HG02763 (cell line): ENCODE measurements at regions not wholly inside any gene's neighbourhood (a gene's known extent, or its start where the extent isn't known, plus 50 kb on each side); places are given as distances from the start of the nearest gene placed in this dataset.

Experiments
- ATAC-seq: cut with Tn5 transposase; IDR thresholded peaks from one replicate; pipeline ENCODE4 v1.9.1; 2021; ENCODE audit warnings: mild to moderate bottlenecking, moderate library complexity; ENCODE audit not compliant: unreplicated experiment

DNA sequence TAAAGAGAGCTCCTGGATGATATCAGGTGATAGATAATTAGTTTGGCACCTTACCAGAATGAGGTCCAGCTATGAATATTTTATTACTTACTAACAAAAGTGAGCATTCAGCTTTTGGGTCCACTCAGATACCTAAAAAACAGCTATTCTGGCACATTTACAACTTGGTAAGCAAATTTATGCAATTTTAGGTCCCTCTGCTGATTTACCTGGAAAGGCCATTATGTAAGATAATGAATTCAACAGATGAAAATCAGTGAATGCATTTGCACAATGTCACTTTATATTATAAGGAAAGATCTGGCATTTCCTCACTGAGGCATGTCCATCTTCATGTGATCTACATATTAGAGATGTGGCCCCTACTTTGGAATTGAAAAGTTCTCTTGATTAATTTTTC, 517.0 kb downstream of the SPRY1 start:
- no peak for ATAC-seq

DNA sequence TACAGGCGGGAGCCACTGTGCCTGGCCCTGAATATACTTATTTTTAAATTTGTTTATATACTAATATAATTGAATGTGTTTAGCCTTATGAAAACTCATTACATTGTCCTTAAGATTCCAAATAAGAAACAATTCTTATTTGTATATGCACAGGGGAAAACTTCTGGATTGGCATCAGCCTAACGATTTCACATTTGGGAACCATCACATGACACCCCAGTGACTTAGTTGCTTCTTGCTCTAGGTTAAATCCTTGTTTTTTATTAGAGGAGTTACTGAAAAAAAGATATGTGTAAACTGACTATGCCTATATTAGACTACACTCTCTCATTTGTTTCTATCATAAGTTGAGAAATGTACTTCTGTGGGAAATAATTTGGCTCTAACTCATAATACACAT, 520.2 kb downstream of the SPRY1 start:
- no peak for ATAC-seq

DNA sequence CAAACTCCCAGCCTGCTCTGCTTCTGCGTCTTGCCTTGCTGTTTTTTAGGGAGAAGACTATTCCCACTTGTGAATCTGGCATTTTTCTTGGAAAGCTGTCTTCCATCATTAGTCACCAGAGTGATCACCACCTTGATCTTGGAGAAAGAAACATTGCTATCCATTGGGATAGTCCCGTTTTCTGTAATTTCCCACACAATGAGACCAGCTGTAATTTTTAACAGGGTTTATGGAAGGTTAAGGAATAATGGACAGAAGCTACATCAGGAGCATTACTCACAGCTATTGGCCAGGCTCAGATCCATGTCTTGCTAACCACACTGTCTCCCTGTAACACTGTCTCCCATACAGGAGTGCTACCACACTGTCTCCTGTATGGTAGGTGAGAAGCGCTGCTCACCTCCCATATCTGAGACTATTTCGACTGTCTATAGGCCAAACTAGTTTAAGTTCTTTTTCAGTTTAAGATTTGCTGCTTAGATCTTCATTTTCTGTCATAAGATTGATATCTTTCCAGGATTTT, 523.0 kb downstream of the SPRY1 start:
- ATAC-seq = no peak

DNA sequence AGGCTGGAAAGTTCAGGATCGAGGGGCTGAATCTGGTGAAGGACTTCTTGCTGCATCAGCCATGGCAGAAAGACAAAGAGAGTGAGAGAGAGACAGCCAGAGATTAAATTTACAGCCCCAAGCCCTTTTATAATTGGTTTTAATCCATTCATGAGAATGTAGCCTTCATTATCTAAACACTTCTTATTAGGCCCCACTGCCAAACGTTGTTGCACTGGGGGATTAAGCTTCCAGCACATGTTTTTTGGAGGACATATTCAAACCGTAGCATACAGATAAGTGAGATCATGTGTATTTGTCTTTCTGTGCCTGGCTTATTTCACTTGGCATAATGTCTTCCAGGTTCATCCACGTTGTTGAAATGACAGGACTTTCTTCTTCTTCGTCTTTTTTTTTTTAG, 524.7 kb downstream of the SPRY1 start:
- no peak for ATAC-seq

DNA sequence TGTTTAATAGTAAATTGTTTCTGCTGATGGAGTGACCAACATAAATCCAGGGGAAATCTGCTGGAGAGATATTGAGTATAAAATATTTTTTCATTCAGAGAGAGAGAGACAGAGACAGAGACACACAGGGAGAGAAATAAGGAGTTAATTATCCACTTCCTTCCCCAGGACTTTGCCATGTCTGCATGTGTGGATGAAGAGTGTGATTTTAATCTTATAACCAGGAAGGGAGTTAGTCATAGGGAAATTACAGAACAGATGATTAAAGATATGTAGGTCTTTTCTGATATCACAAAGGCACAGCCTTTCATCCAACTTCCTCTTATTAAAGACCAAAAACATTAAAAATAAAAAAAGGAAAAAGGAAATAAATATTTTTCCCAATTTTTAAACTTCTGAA, 526.3 kb downstream of the SPRY1 start:
- ATAC-seq = no peak

DNA sequence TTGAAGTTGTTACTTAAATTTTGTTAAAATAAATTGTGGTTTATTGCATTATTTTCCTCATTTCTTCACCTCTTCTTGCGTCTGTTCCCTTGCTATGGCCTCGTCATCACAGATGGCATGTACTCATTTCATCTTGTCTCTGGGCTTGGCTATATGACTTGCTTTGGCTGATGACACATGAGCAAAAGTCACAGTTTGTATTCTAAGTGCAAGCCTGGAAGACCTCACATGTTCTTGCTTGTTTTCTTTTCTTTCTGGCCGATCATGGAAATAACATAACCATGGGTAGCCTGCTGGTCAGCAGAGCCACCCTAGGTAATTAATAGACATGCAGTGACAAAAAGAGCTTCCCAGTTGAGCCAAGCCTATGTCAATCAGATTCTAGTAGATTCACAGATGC, 527.9 kb downstream of the SPRY1 start:
- no peak for ATAC-seq

DNA sequence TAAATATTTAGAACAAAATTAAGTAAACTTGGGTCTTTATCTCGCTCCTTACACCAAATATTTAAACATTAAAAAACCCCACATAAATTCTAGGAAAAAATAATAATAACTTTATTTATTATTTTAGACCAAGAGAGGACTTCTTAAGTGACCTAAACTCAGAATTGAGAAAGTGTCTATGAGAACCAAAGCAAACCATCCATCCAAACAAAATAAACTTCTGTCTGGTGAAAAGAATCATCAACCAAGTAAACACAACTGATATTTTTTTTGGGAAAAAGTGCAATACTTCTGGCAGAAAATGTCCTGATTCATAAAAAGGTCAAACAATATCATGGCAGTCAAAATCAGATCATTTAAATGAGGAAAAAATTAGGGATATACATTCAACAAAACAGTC, 533.0 kb downstream of the SPRY1 start:
- ATAC-seq = no peak

DNA sequence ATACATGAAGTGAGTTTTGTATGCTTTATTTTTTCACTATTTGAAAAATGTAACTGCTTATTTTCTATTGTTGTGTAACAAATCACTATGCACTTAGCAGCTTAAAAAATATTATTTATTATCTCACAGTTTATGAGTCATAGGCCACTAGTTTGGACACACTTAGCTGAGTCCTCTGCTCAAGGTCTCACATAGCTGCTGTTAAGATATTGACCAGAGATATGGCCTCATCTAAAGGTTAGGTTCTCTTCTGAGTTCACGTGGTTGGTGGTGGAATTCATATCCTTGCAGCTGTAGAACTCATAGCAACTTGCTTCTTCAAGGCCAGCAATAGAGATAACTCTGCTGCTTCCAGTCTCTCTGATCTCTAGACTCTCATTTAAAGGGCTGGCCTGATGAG, 534.4 kb downstream of the SPRY1 start:
- ATAC-seq = no peak

DNA sequence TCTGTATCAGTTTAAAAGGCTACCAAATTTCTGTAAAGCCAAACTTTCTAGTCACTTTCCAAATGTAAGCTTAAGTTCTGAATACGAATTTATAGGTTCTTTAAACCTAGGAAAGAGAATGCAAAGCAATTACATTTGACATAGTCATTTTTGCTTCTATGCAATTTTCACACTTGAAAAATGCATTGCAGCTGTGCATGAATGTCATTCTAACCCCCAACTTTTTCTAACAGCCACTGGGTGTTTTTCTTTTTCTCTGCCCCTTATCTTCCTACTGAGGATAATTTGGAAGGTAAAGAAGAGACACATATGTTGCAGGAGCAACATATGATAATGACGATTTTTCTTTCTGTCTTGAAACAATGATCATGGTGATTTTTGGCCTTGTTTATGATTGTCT, 537.5 kb downstream of the SPRY1 start:
- ATAC-seq = no peak

DNA sequence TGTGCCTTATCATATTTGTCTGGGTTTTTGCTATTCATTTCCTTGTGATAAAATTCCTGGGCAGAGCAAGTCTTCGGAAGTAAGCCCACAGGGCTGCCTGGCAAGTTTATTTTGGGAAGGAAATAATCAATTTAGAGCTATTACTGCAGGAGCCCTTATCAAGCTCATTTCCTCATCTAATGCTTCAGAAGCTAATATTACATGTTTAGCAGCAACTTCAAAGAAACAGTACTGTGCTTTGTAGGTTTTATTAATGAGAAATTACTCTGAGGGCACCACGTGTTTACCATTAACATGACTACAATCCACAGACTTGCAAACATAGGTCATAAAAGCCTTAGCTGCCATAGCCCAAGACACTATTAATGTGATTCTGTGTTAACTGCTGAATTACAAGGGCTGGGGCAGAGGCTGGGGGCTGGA, 540.0 kb downstream of the SPRY1 start:
- no peak for ATAC-seq

DNA sequence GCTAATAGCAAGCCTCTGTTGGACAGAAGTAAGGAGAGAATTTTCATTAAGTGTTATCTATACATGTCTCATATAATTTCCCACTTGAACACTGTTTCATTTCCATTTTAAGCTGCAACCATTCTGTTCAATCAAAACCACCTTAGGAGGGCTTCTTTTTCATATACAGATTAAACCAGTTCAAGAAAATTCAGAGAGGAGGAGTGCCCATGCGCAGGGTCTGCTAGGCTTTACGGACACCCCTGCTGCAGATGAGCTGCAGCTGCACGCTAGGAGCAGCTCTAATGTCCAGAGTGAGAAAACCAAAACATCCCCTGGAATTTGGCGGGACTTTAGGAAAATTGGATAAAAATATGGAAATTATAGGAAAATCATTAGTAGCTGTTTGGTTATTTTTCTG, 541.0 kb downstream of the SPRY1 start:
- no peak for ATAC-seq

DNA sequence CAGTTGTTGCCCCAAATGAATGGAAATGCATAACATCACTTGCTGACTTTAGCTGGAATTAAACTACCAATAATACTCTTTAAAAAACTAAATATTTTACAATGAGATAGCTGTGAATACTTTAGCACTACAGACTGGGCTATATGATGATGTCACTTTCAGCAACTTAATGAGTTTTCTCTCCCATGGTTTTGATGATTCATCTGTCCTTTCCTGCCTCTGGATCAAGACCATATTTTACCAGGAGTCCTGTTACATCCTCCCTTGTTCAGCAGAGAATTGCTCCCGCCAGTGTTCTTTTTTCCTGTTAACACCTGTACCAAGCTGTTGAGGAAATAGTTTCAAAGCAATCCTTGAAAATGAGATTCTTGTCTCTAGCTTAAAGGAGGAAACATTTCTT, 543.0 kb downstream of the SPRY1 start:
- ATAC-seq = no peak

DNA sequence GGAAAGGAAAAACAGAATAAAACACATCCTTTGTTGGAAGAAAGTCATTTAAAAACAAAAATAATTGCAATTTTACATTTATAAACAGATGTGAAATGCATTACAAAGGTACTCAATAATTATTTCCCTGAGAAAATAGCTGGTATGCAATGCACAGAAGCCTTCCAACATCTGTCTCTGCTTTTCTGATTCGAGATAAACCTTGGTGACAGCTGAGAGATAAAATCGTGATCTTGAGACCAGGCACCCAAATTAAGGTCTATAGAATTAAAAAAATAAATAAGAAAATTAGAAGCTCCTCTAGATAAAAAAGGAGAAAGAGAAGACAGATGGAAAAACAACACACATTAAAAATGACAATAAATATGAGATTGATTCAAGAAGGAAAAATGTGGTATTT, 544.0 kb downstream of the SPRY1 start:
- ATAC-seq = no peak

DNA sequence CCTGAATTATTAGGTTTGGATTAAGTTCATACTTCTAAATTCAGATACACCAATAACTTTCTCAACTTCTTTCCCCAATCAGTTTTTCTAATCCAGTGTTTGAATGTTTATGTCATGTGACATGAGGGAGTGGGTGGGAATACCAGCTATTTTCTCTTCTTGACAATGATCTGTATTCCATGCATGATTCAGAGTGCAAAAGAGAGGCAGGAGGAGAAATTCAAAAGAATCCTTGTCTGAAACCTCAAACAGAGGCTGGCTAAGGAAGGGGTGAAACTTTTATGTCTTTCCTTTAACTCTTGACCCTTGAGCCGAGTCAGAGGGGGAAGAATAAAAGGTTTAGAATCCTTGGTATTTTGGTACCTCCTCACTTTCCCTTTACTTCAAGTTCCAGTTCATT, 544.7 kb downstream of the SPRY1 start:
- no peak for ATAC-seq

DNA sequence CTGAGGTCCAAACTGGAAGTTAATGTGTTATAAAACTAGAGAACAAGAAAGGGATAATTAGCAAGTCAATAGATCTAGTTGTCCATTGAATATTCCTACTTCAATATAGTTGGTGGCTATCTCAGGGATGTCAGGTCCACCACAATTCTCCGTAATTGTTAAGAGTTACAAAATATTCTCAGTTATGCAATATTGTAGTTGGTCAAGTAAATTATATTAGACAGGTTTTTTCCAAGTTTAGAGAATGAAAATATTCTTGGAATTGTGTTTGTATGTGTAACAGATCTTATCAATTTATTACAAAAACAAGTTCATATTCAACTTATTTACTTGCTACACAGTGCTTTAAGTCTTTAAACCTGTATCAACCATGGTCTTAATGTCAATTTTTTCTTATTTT, 547.4 kb downstream of the SPRY1 start:
- no peak for ATAC-seq

DNA sequence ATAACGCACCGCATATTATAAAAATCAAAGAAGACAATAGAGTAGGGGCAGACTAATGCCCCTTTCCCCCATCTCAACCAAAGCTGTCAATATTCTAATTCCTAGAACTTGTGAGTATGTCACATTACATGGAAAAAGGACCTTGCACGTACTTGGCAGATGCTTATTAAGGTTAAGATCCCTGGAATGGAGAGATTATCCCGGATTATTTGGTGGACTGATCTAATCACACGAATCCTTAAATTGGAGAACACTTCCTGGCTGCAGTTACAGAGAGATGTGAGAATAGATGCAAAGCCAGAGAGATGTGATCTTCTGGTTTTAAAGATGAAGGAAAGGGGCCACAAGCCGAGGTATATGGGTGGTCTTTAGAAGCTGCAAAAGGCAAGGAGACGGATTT, 548.7 kb downstream of the SPRY1 start:
- no peak for ATAC-seq

DNA sequence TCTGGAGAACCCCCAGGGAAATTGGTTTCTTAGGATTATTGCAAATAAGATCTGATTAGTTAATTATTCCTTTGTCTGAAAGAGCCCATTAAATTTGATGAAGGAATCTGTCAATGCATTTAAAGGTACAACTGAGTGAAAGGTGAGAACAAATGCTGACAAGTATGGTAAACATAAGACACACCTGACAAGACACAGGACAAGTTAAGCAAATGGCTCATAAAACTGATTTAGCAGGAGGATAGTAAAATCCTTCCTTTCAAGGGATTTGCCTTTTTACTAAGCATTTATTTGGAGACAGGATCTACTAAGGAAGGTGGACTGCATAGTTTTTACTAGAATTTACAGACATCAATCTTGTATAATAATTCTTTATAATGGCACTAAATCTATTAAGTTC, 553.9 kb downstream of the SPRY1 start:
- no peak for ATAC-seq

DNA sequence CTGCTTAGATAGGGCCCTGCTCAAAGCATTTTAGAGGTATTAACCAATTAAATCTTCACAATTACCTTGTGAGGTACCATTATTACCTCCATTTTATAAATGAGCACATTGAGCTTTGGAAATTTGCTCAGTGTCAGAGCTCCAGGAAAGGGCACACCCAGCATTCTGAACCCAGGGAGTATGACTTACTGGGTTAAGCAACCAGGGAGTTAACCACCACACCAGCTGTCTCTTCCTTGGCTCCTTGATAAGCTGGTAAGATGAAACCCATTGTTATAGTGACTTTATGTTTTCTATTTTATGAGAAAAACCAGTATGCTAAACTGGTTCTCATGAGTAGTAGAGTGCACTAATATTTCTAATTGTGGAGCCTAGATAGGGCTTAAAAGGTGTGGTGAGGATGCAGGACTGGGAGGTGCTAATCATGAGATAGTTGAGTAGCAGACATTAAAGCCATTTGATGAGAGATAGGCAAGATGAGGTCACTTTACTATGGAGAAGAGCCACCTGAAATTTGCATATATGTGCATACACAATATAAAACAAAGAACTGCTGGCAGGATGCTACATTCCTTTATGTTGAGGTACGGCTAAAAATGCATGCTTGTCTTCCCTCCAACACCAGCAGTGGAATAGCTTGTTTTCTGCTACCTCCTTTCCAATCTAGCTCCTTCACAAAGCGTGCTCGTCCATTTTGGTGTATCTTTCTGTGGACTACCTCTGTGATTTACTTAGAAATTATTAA, 556.1 kb downstream of the SPRY1 start:
- no peak for ATAC-seq

DNA sequence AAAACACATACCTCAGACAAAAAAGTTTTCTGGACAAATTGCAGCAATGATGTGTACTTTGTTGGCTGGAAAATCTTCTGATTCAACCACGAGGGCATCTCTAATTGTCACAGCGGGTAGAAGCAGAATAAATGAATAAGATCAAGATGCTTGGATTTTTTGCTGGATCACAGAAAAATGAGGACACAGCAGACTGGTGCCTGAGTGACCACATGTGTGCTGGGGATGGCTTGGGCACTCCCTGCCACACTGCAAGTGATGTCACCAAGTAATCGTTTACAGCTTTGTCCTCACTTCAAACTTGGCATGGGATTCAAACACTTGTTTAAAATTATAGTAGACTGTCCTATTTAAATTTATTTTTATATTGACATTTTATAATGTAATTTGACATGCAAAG, 557.0 kb downstream of the SPRY1 start:
- no peak for ATAC-seq

DNA sequence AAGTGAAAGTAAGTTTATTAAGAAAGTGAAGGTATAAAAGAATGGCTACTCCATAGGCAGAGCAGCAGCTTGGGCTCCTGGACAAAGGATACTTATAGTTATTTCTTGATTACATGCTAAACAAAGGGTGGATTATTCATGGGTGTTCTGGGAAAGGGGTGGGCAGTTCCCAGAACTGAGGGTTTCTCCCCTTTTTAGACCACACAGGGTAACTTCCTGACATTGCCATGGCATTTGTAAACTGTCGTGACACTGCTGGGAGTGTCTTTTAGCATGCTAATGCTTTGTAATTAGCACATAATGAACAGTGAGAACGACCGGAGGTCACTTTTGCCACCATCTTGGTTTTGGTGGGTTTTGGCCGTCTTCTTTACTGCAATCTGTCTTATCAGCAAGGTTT, 557.6 kb downstream of the SPRY1 start:
- no peak for ATAC-seq

DNA sequence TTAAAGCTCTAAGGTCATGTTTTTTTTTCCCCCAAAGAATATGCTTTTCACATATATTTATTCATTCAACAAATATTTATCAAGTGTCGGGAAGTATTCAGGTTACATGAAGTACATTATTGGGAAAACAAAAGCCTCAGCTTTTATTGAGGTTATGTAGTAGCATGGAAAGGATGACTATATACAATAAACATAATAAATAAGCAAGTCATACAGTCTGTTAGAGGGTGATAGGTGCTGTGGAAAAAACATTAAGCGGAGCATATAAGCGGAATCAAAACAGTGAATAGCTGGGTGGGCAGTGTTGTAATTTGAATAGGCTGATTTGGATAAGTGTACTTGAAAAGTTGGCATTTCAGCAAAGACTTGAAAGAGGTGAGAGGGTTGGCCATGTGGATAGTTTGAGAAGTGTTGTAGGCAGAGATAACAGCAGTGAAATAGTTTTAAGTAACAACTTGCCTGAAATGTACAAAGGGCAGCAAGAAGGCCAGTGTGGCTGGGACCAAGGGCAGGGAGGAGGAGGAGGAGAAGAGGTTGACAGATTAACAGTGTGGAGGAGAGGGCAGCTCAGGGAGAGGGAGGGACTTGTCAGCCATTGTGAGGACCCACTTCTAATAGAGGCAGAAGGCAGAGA, 558.7 kb downstream of the SPRY1 start:
- ATAC-seq = no peak

DNA sequence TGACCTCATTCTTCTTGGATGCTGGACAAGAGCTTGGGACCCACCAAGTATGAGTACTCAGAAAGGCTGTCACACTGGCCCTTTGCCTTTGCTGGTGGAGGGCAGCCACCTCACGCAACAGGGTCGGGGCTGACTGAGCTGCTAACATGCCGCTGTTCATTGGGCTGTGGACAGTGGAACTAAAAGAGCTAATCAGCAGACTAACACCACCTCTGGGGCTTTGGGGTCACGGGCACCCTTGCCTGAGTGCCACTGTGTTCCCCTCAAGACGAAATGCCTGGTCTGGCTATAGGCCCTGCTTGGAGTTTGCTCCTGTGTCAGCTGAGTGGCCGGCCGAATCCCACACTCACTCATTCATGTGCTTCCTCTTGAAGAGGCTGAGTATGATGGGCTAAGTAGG, 559.6 kb downstream of the SPRY1 start:
- no peak for ATAC-seq
